Erythroblast (primary cell): ENCODE measurements at regions not wholly inside any gene's neighbourhood (a gene's known extent, or its start where the extent isn't known, plus 50 kb on each side); places are given as distances from the start of the nearest gene placed in this dataset.
"Not testable (repeated sequence)": the region's sequence is repeated elsewhere in the genome, so short reads cannot be mapped to it uniquely, and the experiment has no call there.

Experiments used
- DNase-seq, 2 experiments: peaks; one replicate each; lab custom pipeline; 2025; lab: John Stamatoyannopoulos, UW
- GATA1 ChIP-seq: IDR thresholded peaks from 2 replicates; pipeline ENCODE4 v1.6.1; 2011; ENCODE audit warnings: low read depth, mild to moderate bottlenecking, control low read depth, low read length, moderate library complexity
- POLR2A ChIP-seq: IDR thresholded peaks from 2 replicates; pipeline ENCODE4 v1.6.1; 2011; ENCODE audit warnings: mild to moderate bottlenecking, low read length

- DNase-seq: no peak
- TF ChIP-seq POLR2A (no peak), GATA1 (no peak)
Observed at GRCh38 chr12:127115468-127116035, 1151.4 kb upstream of the TMEM132C start.

- no peak for DNase-seq
- TF ChIP-seq GATA1: no peak
- no peak for TF ChIP-seq POLR2A
Observed at GRCh38 chr12:127118251-127118650, 1148.7 kb upstream of the TMEM132C start.

- no peak for TF ChIP-seq GATA1
- no peak for TF ChIP-seq POLR2A
Observed at GRCh38 chr12:127119600-127120140, 1147.3 kb upstream of the TMEM132C start.

GRCh38 chr12:127120851-127121250 is 1146.1 kb upstream of the TMEM132C start:
- DNase-seq: no peak
- TF ChIP-seq GATA1 (no peak), POLR2A (no peak)

More at GRCh38 chr12:127119600-127120140, 1147.3 kb upstream of the TMEM132C start:
- DNase-seq: no peak

- DNase-seq: no peak
- no peak for TF ChIP-seq GATA1
- TF ChIP-seq POLR2A: no peak
Observed at GRCh38 chr12:127121494-127122084, 1145.4 kb upstream of the TMEM132C start.

DNA sequence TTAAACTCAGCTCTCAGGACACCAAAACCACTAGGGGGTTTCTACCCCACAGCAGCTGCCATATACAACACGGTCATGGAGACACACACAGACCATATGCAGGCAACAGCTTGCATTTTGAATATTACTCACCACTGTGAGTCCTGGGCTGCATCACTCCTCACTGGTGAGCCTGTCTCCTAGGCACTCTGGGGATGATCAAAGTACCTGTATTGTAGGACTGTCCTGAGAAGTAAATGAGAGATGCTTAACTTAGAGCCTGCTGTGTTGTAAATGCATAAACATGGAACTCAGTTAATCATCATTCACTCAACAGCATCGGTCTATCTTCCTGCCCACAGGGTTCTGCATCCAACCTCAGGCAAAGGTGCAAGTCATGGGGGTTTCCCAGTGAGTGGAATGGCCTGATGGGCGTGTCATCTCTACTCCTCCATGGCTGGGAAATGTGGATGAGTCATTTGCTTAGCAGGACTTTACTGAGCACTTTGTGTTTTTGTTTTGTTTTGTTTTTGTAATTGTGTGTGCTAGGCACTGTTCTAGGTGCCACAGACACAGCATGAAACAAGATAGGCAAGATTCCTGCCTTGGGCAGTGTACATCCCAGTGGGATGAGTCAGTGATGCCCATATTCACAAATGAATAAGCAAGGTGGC is 1141.2 kb upstream of the TMEM132C start:
- TF ChIP-seq POLR2A: no peak
- no peak for TF ChIP-seq GATA1
- no peak for DNase-seq

GRCh38 chr12:127126260-127126628 is 1140.7 kb upstream of the TMEM132C start:
- DNase-seq: no peak
- TF ChIP-seq POLR2A (no peak), GATA1 (no peak)

DNA sequence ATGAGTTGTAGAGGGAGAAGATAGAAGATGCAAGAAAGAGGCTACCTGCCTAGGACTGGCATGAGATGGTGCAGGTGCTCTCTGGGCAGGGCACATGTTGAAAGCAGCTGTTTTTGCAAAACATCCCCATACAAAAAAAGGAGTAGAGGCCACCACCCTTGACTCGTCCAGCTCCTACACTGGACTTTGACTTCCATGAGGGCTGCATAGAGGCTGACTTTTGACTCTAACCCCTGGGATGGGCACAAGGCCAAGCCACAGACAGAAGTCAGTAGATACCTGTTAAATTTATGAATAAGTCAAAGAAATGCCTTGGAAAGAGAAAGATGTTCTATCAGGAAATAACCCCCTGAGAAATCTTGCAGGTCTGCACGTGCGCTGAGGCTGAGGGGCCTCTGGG is 1139.1 kb upstream of the TMEM132C start:
- no peak for DNase-seq
- TF ChIP-seq POLR2A: no peak
- TF ChIP-seq GATA1: no peak

- DNase-seq: no peak
- TF ChIP-seq GATA1 (no peak), POLR2A (no peak)
Observed at GRCh38 chr12:127130506-127131124, 1136.4 kb upstream of the TMEM132C start.

DNA sequence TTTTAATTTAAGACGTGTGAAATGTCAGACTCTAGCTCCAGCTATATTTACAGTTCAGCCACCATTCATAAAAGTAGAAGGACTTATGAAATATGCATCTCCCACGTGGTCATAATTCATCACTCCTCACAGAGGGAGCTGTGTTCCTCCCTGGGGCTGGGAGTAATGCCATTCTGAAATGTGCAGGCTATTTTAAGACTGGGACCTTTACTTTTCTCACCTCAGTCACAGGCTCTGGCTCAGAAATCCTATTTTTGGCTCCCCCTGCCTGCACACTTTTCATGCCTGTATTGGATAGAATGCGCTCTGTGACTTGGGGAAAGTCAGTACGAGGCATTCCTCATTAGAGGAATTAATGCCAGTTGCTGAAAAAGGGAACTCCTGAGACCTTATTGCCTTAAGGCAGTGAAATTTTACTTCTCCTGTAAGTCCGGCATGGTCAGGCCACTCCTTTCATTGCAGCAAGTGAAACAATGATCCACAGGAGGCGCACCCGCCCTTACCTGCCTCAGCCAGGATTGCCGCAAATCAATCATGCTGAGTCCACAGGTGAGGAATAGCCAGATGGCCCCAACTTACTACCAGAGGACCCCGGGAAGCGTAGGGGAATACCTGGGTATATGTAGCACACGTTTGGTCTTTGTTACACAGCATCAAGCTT is 1133.2 kb upstream of the TMEM132C start:
- no peak for TF ChIP-seq POLR2A
- no peak for TF ChIP-seq GATA1
- no peak for DNase-seq

DNA sequence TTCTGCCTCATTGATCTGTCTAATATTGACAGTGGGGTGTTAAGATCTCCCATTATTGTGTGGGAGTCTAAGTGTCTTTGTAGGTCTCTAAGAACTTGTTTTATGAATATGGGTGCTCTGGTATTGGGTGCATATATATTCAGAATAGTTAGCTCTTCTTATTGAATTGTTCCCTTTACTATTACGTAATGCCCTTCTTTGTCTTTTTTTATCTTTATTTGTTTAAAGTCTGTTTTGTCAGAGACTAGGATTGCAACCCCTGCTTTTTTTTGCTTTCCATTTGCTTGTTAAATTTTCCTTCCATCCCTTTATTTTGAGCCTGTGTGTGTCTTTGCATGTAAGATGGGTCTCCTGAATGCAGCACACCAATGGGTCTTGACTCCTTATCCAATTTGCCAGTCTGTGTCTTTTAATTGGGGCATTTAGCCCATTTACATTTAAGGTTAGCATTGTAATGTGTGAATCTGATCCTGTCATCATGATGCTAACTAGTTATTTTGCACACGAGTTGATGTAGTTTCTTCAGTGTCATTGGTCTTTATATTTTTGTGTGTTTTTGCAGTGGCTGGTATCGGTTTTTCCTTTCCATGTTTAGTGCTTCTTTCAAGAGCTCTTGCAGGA is 1126.0 kb upstream of the TMEM132C start:
- not testable (repeated sequence) for DNase-seq

DNA sequence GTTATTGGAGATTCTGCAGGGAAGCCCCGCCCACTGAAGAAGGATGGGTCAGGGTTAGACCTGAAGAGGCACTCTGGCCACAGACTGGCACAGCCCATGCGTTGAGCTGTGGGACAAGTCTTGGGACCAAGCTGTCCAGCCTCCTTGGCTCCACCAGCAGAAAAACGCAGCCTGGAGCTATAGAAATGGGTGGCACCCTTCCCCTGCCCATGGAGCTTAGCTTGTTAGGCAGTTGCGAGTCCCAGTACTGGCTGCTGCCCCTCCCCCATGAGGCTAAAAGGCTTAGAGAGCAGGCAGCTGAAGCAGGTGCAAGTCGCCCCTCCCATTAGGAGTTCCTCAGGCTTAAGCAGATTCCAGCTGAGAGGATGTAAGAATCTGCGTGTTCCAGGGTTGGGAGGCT is 1124.0 kb upstream of the TMEM132C start:
- DNase-seq: no peak
- TF ChIP-seq POLR2A (no peak), GATA1 (no peak)

- DNase-seq: no peak
- no peak for TF ChIP-seq GATA1
- TF ChIP-seq POLR2A: no peak
Observed at GRCh38 chr12:127144770-127145169, 1122.2 kb upstream of the TMEM132C start.
